MM.1S (cell line): ENCODE measurements at regions not wholly inside any gene's neighbourhood (a gene's known extent, or its start where the extent isn't known, plus 50 kb on each side); places are given as distances from the start of the nearest gene placed in this dataset.

Experiments used
- DNase-seq: peaks from one replicate; pipeline ENCODE4 v3.0.0-alpha.2; 2015
- H2AFZ ChIP-seq: fragments of 300-600 bp; sonication (generic); 2 replicates; pipeline ENCODE4 v1.6.0; 2016; ENCODE audit warnings: antibody characterized with exemption, low read length
- H3F3A ChIP-seq: fragments of 300-600 bp; sonication (generic); 2 replicates; pipeline ENCODE4 v1.6.1; 2016; ENCODE audit warnings: mild to moderate bottlenecking, antibody characterized with exemption, low read length, moderate library complexity, mixed read lengths; ENCODE audit not compliant: insufficient read depth
- H3K27ac ChIP-seq: fragments of 300-600 bp; sonication (generic); 2 replicates; pipeline ENCODE4 v1.5.1; 2016; ENCODE audit warnings: mild to moderate bottlenecking, low read length
- H3K27me3 ChIP-seq: fragments of 300-600 bp; sonication (generic); replicated peaks from 2 replicates; pipeline ENCODE4 v1.6.0; 2016; ENCODE audit warnings: low read length; ENCODE audit not compliant: insufficient read depth
- H3K36me3 ChIP-seq: fragments of 300-600 bp; sonication (generic); replicated peaks from 2 replicates; pipeline ENCODE4 v1.6.1; 2016; ENCODE audit warnings: mild to moderate bottlenecking, low read length, mixed read lengths; ENCODE audit not compliant: insufficient read depth
- H3K4me1 ChIP-seq: fragments of 300-600 bp; sonication (generic); 2 replicates; pipeline ENCODE4 v1.6.1; 2016; ENCODE audit warnings: low read length, mixed read lengths
- H3K4me2 ChIP-seq: fragments of 300-600 bp; sonication (generic); 2 replicates; pipeline ENCODE4 v1.6.0; 2016; ENCODE audit warnings: low read depth, low read length
- H3K4me3 ChIP-seq: fragments of 300-600 bp; sonication (generic); 2 replicates; pipeline ENCODE4 v1.5.1; 2016; ENCODE audit warnings: low read length, mixed read lengths
- H3K79me2 ChIP-seq: fragments of 300-600 bp; sonication (generic); 2 replicates; pipeline ENCODE4 v1.6.1; 2016; ENCODE audit warnings: mixed run types, low read length, mixed read lengths
- H3K9ac ChIP-seq: fragments of 300-600 bp; sonication (generic); 2 replicates; pipeline ENCODE4 v1.6.1; 2016; ENCODE audit warnings: low read length, mixed read lengths
- H3K9me2 ChIP-seq: fragments of 300-600 bp; sonication (generic); replicated peaks from 2 replicates; pipeline ENCODE4 v1.6.1; 2016; ENCODE audit warnings: mild to moderate bottlenecking, low read length, mixed read lengths; ENCODE audit not compliant: insufficient read depth
- H3K9me3 ChIP-seq: fragments of 300-600 bp; sonication (generic); replicated peaks from 2 replicates; pipeline ENCODE4 v1.6.1; 2016; ENCODE audit warnings: mild to moderate bottlenecking, low read length, mixed read lengths; ENCODE audit not compliant: insufficient read depth
- H4K20me1 ChIP-seq: fragments of 300-600 bp; sonication (generic); 2 replicates; pipeline ENCODE4 v1.6.1; 2016; ENCODE audit warnings: mild to moderate bottlenecking, low read length, moderate library complexity, mixed read lengths; ENCODE audit not compliant: insufficient read depth
- CTCF ChIP-seq: fragments of 300-600 bp; sonication (generic); IDR thresholded peaks from 2 replicates; pipeline ENCODE4 v1.5.1; 2016; ENCODE audit warnings: antibody characterized with exemption, low read length, mixed read lengths
- EZH2 ChIP-seq: fragments of 300-600 bp; sonication (generic); optimal IDR thresholded peaks from 2 replicates; pipeline ENCODE3; 2017; ENCODE audit warnings: low read depth, mild to moderate bottlenecking, antibody characterized with exemption, low read length, mixed read lengths
- EZH2phosphoT487 ChIP-seq: fragments of 300-600 bp; sonication (generic); IDR thresholded peaks from 2 replicates; pipeline ENCODE4 v1.6.1; 2018; ENCODE audit warnings: antibody characterized with exemption, low read length

- Histone ChIP-seq H3K27ac (no peak overlapping the region), H3K79me2 (no peaks in the 10 kb centered on the region), H3K36me3 (no peaks in the 10 kb centered on the region), H4K20me1 (no peaks in the 10 kb centered on the region), H3K27me3 (no peaks in the 10 kb centered on the region), H3K4me2 (no peak overlapping the region), H3F3A (no peaks in the 10 kb centered on the region), H2AFZ (no peak overlapping the region), H3K4me1 (no peaks in the 10 kb centered on the region), H3K9me3 (no peaks in the 10 kb centered on the region), H3K4me3 (no peak overlapping the region), H3K9ac (no peak overlapping the region), H3K9me2 (no peaks in the 10 kb centered on the region)
- no peak for DNase-seq
- TF ChIP-seq EZH2 = no peak
- no peak for TF ChIP-seq CTCF
- no peak for TF ChIP-seq EZH2phosphoT487
Measured at GRCh38 chr1:108067884-108068540, 103.0 kb upstream of the VAV3 start.

DNA sequence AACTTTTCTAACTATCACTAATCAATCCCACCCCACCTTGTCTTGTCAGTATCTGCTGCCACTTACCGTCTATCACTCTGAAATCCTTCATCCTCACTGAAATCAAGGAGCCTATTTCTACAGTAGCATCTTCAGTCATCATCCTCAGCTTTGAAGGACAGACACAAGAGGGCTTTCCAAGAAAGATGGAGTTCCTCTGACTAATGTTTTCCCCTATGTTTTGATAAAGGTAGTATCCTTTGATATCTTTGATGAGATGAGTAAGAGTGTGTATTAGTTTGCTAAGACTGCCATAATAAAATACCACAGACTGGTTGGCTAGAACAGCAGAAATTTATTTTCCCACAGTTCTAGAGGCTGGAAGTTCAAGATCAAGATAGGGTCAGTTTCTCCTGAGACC is 101.8 kb upstream of the VAV3 start:
- Histone ChIP-seq H4K20me1 (no peaks in the 10 kb centered on the region), H3K27me3 (no peaks in the 10 kb centered on the region), H3K4me1 (no peaks in the 10 kb centered on the region), H3K9me2 (no peaks in the 10 kb centered on the region), H3F3A (no peaks in the 10 kb centered on the region), H3K9me3 (no peaks in the 10 kb centered on the region), H3K4me3 (no peak overlapping the region), H3K27ac (no peak overlapping the region), H3K4me2 (no peak overlapping the region), H3K79me2 (no peaks in the 10 kb centered on the region), H2AFZ (no peak overlapping the region), H3K36me3 (no peaks in the 10 kb centered on the region), H3K9ac (no peak overlapping the region)
- DNase-seq = no peak
- TF ChIP-seq EZH2 = no peak
- no peak for TF ChIP-seq EZH2phosphoT487
- no peak for TF ChIP-seq CTCF

- Histone ChIP-seq H4K20me1 (no peaks in the 10 kb centered on the region), H3K79me2 (no peaks in the 10 kb centered on the region), H3K9me3 (no peaks in the 10 kb centered on the region), H3K4me1 (no peaks in the 10 kb centered on the region), H3K4me2 (no peak overlapping the region), H2AFZ (no peak overlapping the region), H3K27ac (no peak overlapping the region), H3K27me3 (no peaks in the 10 kb centered on the region), H3K9me2 (no peaks in the 10 kb centered on the region), H3F3A (no peaks in the 10 kb centered on the region), H3K36me3 (no peaks in the 10 kb centered on the region), H3K9ac (no peak overlapping the region), H3K4me3 (no peak overlapping the region)
- DNase-seq = no peak
- no peak for TF ChIP-seq CTCF
- TF ChIP-seq EZH2 = no peak
- no peak for TF ChIP-seq EZH2phosphoT487
Measured at GRCh38 chr1:108064255-108064654, 99.3 kb upstream of the VAV3 start.
